HG03196 (cell line): ENCODE measurements at regions not wholly inside any gene's neighbourhood (a gene's known extent, or its start where the extent isn't known, plus 50 kb on each side); places are given as distances from the start of the nearest gene placed in this dataset.

Experiments used
- ATAC-seq: cut with Tn5 transposase; IDR thresholded peaks from one replicate; pipeline ENCODE4 v1.9.1; 2021; ENCODE audit not compliant: unreplicated experiment

DNA sequence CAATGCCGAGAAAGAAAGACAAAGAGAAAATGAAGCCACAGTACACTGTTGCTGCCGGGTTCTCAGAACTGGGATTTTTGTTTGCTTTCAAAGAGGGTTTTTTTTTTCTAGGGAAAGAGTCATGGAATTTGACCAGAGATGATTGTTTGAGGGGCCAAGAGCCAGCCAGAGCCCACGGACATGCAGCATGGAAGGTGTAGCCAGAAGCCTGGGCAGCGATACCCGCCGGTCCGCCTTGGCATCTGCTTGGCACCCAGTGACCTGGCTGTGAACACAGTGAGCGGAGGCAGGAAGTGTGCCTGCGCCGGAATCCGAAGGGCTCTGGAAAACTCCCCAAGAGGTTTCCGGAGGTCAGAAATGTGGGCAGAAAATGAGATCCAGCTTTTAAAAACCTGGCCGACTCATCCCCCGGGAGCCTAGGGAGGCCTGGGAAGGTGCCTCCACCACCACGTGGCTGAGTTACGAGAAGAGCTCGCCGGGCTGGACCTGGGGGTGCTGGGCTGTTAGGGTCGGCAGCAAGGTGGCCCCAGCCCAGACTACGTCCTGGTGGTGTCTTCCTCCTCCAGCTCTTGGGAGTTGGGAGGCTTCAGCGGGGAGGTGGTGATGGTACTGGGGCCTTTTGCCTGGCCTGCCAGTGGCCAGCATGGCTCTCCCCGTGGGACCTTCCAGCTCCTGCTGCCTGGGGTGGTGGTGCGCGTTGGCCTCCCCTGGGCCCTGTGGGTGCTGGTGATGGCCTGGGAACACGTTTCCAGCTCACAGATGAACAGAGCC lies 61.6 kb upstream of the PPARA start:
- ATAC-seq: no peak

DNA sequence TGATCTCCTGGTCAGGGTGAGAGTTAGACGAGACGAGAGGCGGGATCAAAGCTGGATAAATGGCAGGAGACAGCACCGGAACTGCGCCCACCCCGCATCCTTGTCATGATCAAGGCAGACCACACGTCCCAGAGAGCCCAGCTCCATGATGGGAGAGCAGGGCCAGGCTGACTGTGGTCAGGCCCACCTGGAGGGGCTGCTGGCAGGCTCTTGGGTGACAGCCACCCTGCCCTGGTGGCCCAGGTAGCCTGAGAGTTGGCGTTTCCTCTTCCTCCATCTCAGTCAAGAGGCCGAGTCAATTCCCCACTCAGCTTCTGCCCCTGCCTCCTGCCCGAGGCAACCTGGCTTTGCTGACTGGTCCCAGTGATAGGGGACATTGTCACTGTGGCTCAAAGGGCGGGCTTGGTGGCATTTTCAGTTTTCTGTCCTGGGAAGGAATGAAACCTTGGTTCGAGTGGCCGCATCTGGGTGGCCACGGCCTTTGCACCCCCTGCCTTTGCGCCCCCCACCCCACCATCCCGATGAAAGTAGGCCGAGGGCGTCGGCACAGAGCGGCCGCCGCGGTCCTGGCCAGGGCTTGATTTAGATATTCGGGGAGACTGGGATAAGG lies 60.8 kb upstream of the PPARA start:
- ATAC-seq: no peak

DNA sequence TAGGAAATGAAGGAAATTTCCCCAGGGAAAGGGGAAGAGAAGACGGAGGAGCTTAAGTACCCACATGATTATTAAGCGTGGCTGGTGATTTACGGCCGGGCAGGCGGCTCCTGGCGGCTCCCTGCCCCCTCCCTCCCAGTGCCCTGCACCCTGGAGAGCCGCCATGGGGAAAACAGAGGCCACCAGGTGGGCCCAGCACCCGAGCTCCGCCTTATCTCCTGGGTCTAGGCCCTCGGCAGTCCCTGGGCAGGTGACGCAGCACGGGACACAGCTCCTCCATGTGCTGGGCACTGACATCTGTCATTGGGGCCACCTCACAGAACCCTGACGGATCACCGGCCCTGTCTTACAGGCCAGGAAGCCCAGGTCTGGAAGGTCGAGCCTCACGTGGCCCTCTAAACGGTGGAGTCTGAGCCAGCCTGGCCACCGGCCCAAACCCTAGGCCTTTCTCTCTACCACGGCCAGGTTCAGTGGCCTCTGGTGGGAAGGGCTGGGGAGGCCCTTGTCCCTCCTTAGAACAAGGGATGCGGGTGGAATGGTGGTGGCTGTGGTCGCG lies 60.2 kb upstream of the PPARA start:
- ATAC-seq: no peak

DNA sequence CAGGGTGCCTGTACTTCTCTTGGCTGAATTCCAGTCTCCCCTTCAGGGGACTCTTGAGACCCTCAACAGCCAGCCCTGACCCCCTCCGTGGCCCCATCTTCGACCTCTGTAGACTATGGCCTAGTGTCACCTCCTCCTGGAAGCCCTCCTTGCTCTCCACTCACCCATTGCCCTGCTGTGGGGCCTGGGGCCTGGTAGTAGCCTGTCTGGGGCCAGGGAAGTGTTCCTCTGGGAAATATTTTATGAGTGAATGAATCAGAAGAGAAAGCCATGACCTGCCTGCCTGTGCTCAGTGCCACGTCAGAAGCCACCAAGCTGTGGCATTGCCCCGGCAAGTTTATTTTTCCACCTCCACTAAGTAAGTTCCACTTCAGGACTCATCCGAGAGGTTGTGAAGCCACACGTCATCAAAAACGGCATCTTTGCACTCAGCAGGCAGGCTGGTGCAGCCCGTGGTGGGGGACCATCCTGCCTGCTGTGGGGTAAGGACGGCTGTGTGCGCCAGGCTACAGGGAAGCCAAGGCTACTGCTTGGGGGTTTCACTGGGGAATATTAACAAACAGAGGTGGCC lies 59.6 kb upstream of the PPARA start:
- no peak for ATAC-seq

DNA sequence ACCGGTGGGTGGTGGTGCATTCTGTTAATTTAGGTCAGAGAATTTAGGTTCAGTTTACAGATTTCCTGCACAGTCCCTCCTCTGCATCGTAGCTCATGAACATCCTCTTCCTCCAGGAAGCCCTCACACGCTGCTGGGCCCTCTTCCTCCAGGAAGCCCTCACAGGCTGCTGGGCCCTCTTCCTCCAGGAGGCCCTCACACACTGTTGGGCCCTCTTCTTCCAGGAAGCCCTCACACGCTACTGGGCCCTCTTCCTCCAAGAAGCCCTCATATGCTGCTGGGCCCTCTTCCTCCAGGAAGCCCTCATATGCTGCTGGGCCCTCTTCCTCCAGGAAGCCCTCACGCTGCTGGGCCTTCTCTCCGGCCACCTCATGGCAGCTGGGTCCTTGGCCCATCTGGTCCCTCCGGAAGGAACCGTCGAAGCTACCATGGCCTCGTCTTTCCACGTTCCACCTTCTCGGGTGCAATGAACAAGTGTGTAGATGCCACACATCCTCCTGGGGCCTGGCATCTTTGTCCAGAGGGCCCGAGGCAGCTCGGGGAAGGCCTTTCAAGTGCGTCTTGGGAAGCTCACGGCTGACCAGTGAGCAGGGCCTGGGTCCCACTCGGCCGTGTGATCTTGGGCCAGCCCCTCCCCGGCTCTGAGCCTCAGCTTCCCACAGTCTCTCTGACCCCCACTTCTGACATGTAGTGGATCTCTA lies 58.9 kb upstream of the PPARA start:
- no peak for ATAC-seq

DNA sequence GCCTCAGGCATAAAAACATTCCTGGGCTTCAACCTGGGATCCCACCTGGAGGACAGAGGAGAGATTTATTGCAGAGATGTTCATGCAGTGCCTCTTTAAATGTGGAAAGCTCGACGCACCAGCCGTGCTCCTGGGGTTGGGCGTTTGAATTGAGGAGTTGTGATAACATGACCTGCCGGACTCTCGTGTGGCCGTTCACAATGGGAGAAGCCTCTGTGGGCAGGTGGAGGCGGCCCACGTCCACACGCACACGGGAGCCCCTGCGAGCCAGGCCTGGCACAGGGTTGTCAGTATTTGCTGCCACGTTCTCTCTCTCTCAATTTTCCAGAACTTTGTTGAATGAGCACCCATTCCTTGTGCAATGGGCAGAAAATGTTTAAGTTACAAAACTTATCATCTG lies 58.3 kb upstream of the PPARA start:
- ATAC-seq: no peak

DNA sequence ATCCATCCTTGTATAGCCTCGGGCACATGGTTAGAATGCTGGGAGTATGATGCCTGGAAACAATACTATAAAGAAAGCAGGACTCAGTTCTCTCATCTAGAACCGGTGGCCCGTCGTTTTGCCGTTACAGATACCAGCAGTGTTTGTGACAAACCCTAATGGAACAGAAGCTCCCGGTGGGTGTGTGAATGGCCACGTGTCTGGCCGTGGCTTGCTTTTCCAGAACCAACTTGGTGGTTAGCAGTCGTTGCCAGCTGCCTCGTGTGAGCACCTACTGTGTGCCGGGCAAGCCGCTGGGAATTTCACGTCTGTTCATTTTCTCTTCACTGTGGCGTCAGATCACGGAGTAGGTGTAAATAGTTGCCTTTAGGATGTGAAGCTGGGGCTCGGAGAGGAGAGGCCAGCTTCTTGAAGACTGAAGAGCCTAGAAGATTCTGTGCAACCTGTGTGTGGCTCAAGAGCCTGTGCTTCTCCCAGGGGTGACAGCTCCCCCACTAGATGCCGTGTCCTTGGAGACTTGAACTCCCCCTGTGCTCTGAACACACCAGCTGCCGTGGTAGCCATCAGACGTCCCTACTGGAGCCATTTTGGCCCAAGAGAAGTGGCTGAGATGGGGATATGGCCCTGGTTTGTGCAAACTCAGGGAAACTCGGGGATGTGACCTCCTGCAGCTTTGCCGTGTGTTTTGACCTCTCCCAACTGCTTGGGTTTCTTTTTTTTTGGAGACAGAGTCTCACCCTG lies 57.5 kb upstream of the PPARA start:
- ATAC-seq: no peak

DNA sequence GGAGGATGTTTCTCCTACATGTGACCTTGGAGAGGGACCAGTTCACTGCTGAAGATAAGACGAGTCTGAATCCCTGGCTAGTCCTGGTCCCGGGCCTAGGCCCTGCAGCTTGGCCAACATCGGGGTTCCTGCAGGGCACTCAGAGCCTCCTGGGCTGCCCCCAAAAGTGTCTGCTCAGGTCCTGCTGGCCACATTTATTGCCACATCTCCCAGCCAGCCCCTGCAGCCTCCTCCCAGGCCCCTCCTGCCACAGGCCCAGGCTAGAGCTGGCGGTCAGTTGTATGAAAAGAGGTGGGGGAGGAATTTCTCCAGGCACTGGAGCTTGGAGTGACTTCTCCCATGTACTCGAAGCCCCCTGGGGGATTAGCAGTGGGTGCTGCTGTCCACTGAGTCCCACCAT lies 56.5 kb upstream of the PPARA start:
- no peak for ATAC-seq

DNA sequence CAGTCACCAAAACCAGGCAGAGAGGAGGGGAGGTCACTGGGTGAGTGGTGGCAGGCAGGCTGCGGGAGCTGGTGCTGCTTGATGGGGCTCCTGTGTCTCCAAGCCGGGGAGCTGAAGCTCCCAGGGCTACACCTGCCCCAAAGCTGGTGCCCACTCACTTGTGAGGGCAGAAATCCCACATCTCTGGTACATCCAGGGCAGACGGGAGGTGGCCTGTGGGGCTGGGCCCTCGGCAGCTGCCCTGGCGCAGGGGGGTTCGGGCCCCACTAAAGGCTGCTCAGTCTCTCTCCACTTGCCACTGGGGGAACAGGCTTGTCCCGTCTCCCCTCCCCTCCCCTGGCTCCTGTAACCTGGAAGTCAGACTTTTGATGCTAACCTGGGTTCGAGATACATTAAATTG lies 55.6 kb upstream of the PPARA start:
- no peak for ATAC-seq

DNA sequence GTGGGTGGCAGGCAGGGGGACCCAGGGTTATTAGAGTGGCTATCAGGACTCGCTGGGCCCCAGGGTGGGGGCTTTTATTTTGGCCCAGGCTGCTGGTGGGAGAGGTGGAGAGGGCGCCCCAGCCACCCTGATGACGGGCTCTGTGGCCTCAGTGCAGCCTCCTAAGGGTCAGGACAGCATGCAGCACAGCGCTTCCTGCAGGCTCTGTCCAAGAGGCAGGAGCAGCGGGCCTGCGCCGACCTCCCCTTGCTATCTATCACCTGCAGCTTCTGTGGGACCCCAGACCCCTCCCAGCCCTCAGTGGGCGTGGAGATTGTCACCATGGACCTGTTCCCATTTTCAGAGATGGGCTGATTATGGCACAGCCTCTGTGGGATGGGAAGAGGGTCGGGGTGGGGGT lies 54.3 kb upstream of the PPARA start:
- ATAC-seq: no peak

DNA sequence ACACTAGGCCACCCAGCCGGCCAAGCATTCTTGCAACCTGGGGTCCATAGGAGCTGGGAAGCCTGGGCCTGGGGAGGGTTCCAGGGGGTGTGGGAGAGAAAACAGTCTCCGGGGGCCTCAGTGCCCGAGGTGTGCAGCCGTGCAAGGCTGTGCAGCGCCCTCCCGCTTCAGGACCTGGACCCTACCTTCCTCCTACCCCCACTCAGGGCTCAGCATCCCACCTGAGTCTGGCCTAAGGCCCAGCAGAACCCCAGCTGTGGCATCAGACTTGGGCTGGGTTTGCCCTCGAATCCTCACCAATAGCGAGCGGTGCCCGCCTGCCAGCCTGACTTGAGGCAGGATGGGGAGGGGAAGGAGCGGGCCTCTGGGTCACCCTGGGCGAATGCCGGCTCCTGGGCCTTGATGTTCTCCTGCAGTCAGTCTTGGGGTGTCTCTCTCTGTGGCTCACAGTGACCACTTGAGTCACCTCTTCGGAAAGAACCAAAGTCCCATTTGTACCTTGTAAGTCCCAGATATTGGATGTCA lies 53.6 kb upstream of the PPARA start:
- ATAC-seq: no peak

DNA sequence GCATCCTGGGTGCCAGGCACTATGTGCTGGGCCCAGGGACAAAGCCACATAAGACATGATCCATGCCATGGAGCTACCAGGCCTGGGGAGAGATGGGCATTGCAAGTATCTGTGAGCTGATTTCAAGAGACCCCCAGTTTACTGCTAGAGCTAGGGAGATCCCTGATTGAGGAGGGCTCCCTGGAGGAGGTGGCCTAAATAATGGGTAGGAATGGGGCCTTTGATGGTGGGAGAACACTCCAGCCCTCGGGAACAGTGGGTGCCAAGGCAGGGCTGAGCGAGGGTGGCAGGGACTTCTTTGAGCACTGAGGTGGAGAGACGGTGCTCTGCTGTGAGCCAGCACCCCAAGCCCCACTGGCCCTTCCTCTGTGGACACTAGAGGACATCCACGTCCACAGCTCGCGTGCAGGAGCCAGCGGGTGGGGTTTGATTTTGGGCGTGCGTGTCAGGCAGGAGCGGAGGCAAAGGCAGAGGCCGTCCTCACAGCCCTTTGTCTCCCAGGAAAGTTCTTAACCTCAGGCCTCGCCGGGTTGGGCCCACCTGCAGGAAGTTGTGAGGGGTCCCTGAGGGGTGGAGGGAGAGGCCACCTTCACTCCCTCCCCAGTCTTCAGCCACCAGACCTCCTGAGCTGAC lies 52.9 kb upstream of the PPARA start:
- no peak for ATAC-seq

DNA sequence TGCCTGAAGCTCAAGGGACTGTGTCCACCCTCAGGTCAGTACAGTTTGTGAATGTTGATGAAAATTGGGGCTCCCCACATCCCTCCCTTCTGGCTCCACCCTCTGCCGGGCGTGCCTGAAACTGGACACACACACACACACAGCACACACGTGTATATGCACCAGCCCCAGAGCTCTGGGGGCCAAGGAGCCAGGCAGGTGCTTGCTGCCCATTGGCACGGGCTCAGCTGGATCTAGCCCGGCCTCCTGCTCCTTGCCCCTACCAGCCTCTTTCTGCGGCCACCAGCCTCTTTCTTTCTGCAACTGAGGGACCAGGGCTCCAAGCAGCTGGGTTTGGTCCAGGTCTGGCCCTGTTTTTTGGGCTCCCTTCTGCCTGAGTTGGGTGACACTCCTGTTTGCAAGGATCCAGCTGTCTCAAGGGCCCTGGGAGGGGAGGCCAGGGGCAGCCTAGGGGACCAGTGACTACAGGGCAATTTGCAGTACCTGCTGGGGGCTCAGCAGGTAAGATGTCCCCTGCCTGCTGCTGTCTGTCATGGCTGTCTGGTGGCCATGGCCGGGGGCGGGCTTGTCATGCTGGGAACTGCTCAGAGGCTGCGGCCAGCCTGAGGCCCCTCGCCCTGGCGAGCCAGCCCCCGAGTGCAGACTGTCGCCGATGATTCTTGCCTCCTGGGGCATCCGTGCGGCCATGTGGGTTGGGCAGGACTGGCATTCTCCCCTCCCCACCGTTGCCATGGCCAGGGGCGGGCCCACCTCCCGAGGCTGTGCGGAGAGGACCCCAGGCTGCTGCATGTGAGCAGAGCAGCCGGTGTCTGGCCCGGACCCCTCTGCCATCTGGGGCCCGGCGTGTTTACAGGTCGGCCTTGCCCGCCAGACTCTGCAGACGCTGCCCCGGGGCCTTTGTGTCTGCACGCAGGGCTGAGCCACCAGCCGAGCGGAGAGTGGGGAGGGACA lies 51.5 kb upstream of the PPARA start:
- ATAC-seq: no peak

DNA sequence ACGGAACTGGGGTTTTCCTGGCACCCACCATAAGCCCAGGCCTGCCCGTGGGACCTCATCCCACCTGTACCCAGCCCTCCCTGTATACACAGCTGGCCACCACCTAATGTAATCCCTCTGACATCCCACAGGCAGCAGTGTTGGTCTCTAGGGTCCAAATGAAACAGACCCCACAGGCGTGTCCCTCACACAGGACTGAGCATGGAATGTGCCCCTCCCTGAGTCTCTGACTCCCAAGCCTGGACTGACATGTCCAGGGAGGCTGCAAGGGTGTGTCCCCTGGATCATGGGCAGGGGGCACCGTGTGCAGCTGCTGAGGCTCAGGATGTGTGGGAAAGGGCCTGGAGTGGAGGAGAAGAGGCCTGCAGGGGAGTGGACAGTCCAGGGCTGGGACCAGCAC lies 50.6 kb upstream of the PPARA start:
- ATAC-seq: no peak

DNA sequence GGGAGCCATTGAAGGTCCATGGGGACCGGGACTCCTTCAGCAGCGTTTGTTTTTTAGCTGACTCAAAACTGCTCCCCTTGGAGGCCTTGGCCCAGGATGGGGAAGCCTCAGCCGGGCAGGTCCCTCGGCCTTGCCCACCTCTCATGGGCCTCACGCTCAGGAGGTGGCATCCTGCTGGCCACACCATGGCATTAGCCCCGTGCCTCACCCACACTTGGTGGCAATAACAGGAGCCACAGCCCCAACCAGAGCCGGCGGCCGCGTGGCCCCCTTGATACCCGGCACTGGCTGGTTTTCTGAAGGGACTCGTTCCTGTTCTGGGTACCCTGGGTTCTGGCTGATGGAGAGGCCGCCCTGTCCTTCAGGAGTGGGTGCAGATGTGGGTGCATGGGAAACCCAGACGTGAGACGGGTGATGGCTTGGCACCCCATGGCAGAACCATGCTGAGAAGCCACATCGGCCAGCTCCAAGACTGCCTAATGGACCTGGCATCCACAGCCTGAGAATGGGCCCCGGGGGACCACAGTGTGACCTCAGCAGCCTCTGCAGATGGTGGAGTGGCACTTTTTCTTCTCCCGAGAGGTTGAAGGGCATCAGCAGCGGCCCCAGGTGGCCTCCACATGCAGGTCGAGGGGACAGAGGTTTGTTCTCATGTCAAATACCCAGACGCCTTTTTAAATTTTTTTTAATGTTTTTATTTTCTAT lies 49.8 kb upstream of the PPARA start:
- no peak for ATAC-seq
